ENCODE measurements at regions not wholly inside any gene's neighbourhood (a gene's known extent, or its start where the extent isn't known, plus 50 kb on each side); places are given as distances from the start of the nearest gene placed in this dataset.

DNA sequence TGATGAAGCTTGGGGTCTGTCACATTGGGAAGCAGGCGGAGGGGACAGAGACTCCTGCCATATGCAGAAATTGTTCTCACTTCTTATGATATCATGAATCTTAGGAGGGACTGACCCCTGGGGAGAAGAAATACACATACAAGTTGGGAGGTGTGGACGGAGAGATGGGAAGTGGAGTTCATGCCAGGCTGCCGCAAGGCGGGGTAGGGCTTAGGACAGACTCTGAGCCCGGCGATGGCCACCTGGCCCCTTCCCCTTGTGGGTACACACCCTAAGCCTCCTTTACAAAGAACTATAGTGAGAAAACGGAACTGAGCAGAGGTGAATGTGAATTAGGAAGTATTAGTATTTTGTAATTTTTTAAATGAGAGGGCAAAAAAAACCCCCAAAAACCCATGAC lies 177.0 kb upstream of the IRS2 start:
- H3K4me2 ChIP-seq (ENCODE audit: insufficient read depth, low read length) = no peak overlapping the region
- H3K4me3 ChIP-seq = no peak overlapping the region
- DNase-seq (ENCODE audit: extremely low read depth in 1 of 4, low spot score in 3 of 4) = no peak
- WGBS (ENCODE audit: insufficient coverage, low coverage, missing lambda C conversion rate) = 0% methylated on average over 3 of the region's 7 CpGs
- no peaks in the 10 kb centered on the region for H3K4me1 ChIP-seq (replicated peaks in 1 of 2; ENCODE audit: control insufficient read depth in 2 of 2, insufficient read depth in 2 of 2, low read length in 2 of 2)
- ChIA-PET CTCF (ENCODE audit: low intra/inter-chr PET ratio) (no interaction called here), POLR2A (no interaction called here)
- no peak overlapping the region for H3K27ac ChIP-seq (ENCODE audit: extremely low read depth, low read depth, low read length)
- intact Hi-C loops (cut with micrococcal nuclease) (no loop called here), in situ Hi-C loops (cut with MboI) (no loop called here)
- no peaks in the 10 kb centered on the region for H3K9me3 ChIP-seq (replicated peaks; ENCODE audit: control insufficient read depth, insufficient read depth, low read depth, low read length)
- no peak overlapping the region for H2AFZ ChIP-seq (ENCODE audit: low read depth, low read length)
- no peak for ATAC-seq
- H3K9me1 ChIP-seq (ENCODE audit: control insufficient read depth, insufficient read depth, low read length) = no peaks in the 10 kb centered on the region
- no TSS peak for BruUV-seq (replicated peaks)
- no peak overlapping the region for H3K9ac ChIP-seq (ENCODE audit: insufficient read depth in 1 of 2, low read depth in 2 of 2, low read length in 2 of 2)
- H3K27me3 ChIP-seq (ENCODE audit: control insufficient read depth in 2 of 2, insufficient read depth in 2 of 2, low read length in 2 of 2) = peaks cover 0 to 9% of the 10 kb centered on the region in 2 experiments; a peak in 3 of 5 replicates
- no peaks in the 10 kb centered on the region for H3K79me2 ChIP-seq (ENCODE audit: control insufficient read depth, insufficient read depth, low read length)
- FAIRE-seq = no peak
- no peaks in the 10 kb centered on the region for H3K36me3 ChIP-seq (ENCODE audit: control insufficient read depth, insufficient read depth, low read length)
- no peaks in the 10 kb centered on the region for H4K20me1 ChIP-seq (replicated peaks; ENCODE audit: control insufficient read depth, insufficient read depth, low read length)
- TF ChIP-seq NFRKB (IDR thresholded peaks at IDR 0.05; ENCODE audit: low read depth) (no peak), HNRNPK (IDR thresholded peaks at IDR 0.05; ENCODE audit: low read depth, low read length, poor library complexity, severe bottlenecking) (no peak), RERE (CRISPR knock-in tag; IDR thresholded peaks at IDR 0.05; ENCODE audit: borderline replicate concordance) (no peak), EZH2 (IDR thresholded peaks at IDR 0.05; ENCODE audit: borderline replicate concordance, low read depth, low read length) (no peak), PYGO2 (tag; IDR thresholded peaks at IDR 0.05) (no peak), HINFP (tag; conservative IDR thresholded peaks at IDR 0.05; ENCODE audit: low read depth) (no peak), ZNF274 (IDR thresholded peaks at IDR 0.05; ENCODE audit: borderline replicate concordance, low read depth, low read length) (no peak), NFIX (CRISPR knock-in tag; IDR thresholded peaks at IDR 0.05; ENCODE audit: low read depth) (no peak), ZNF146 (CRISPR knock-in tag; IDR thresholded peaks at IDR 0.05; ENCODE audit: unreplicated experiment) (no peak), ZNF347 (CRISPR knock-in tag; IDR thresholded peaks at IDR 0.05; ENCODE audit: low read depth) (no peak), MCM2 (IDR thresholded peaks at IDR 0.05; ENCODE audit: low read depth) (no peak), NFIC (IDR thresholded peaks at IDR 0.05) (no peak), KDM1A (IDR thresholded peaks at IDR 0.05) (no peak)
- TF ChIP-seq, protein P1, sequence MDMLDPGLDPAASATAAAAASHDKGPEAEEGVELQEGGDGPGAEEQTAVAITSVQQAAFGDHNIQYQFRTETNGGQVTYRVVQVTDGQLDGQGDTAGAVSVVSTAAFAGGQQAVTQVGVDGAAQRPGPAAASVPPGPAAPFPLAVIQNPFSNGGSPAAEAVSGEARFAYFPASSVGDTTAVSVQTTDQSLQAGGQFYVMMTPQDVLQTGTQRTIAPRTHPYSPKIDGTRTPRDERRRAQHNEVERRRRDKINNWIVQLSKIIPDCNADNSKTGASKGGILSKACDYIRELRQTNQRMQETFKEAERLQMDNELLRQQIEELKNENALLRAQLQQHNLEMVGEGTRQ (CRISPR knock-in tag; IDR thresholded peaks at IDR 0.05) = no peak
- TF ChIP-seq, protein P2, sequence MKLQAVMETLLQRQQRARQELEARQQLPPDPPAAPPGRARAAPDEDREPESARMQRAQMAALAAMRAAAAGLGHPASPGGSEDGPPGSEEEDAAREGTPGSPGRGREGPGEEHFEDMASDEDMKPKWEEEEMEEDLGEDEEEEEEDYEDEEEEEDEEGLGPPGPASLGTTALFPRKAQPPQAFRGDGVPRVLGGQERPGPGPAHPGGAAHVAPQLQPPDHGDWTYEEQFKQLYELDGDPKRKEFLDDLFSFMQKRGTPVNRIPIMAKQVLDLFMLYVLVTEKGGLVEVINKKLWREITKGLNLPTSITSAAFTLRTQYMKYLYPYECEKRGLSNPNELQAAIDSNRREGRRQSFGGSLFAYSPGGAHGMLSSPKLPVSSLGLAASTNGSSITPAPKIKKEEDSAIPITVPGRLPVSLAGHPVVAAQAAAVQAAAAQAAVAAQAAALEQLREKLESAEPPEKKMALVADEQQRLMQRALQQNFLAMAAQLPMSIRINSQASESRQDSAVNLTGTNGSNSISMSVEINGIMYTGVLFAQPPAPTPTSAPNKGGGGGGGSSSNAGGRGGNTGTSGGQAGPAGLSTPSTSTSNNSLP (IDR thresholded peaks at IDR 0.05; ENCODE audit: borderline replicate concordance, low read depth, low read length) = no peak
